ENCODE measurements at regions not wholly inside any gene's neighbourhood (a gene's known extent, or its start where the extent isn't known, plus 50 kb on each side); places are given as distances from the start of the nearest gene placed in this dataset.

DNA sequence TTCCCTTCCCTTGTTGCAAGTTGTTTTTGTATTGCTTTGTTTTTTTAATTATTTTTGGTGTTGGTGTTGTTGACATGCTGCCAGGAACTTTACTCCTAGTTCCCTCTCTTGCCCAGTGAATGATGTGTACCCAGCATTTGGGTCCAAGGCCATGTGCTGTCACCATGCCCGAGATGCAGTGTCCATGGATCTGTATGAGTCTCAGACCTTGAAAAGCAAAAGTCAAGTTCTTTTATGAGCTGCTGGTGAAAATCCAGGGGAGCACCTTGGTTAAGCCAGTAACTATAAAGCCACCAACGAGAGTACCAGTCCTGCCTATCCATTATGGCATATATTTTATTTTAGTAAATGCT is 236.4 kb downstream of the BCL11A start:
- Histone ChIP-seq H3K27ac (ENCODE audit: low read length) (peak overlapping the region; percentile 93), H3K36me3 (replicated peaks; ENCODE audit: low read depth, low read length) (no peaks in the 10 kb centered on the region), H4K20me1 (ENCODE audit: insufficient read depth, low read length) (no peaks in the 10 kb centered on the region), H3K9ac (ENCODE audit: low read length) (peak overlapping the region; percentile 80), H2AFZ (ENCODE audit: low read depth, low read length) (no peak overlapping the region), H3K9me3 (ENCODE audit: insufficient read depth, low read length) (no peaks in the 10 kb centered on the region), H3K4me2 (ENCODE audit: low read length) (peak overlapping the region; percentile 91), H3K4me3 (ENCODE audit: low read length) (peak overlapping the region; percentile 62), H3K79me2 (ENCODE audit: low read length) (no peaks in the 10 kb centered on the region), H3K4me1 (ENCODE audit: low read length) (peaks cover 89% of the 10 kb centered on the region), H3K27me3 (ENCODE audit: low read depth, low read length) (no peaks in the 10 kb centered on the region)
- TF ChIP-seq, protein P1, sequence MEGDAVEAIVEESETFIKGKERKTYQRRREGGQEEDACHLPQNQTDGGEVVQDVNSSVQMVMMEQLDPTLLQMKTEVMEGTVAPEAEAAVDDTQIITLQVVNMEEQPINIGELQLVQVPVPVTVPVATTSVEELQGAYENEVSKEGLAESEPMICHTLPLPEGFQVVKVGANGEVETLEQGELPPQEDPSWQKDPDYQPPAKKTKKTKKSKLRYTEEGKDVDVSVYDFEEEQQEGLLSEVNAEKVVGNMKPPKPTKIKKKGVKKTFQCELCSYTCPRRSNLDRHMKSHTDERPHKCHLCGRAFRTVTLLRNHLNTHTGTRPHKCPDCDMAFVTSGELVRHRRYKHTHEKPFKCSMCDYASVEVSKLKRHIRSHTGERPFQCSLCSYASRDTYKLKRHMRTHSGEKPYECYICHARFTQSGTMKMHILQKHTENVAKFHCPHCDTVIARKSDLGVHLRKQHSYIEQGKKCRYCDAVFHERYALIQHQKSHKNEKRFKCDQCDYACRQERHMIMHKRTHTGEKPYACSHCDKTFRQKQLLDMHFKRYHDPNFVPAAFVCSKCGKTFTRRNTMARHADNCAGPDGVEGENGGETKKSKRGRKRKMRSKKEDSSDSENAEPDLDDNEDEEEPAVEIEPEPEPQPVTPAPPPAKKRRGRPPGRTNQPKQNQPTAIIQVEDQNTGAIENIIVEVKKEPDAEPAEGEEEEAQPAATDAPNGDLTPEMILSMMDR (IDR thresholded peaks at IDR 0.05; ENCODE audit: low read depth, low read length), result no peak
- TF ChIP-seq EZH2phosphoT487 (IDR thresholded peaks at IDR 0.05; ENCODE audit: low read depth), result no peak

DNA sequence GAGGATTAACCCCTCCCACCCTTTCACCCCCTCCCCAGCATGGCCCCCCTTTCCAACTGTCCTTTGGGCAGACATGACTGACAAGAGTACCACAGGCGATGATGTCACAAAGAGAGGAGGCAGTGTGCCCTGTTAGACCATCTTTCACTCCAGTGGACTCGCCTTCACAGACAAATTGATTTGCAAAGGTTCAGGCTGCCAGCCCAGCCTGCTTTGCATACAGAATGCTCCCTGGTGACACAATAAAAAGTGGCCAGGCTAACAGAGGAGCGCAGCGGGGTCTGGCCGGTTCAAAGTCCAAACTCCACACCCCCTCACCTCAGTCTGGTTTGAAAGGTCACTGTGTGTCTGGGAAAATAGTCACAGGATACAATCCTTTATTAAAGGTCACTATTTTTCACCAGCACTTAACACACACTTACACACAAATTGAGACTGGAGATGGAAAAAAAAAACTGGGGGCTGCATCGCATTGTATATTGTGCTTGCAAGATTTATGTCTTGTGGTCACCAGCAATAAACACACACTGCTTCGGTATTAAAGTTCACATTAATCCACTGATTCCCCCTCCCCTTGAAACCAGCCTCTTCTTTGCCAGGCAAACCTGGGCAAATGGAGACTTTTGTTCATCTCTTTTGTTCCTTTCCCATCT is 236.9 kb downstream of the BCL11A start:
- no peak overlapping the region for H3K4me3 ChIP-seq (ENCODE audit: low read length)
- H3K9me3 ChIP-seq (ENCODE audit: insufficient read depth, low read length), result no peaks in the 10 kb centered on the region
- H3K4me1 ChIP-seq (ENCODE audit: low read length), result peaks cover 93% of the 10 kb centered on the region
- no peaks in the 10 kb centered on the region for H3K27me3 ChIP-seq (ENCODE audit: low read depth, low read length)
- H3K9ac ChIP-seq (ENCODE audit: low read length), result peak overlapping the region; percentile 80
- H4K20me1 ChIP-seq (ENCODE audit: insufficient read depth, low read length), result no peaks in the 10 kb centered on the region
- peak overlapping the region; percentile 91 for H3K4me2 ChIP-seq (ENCODE audit: low read length)
- peak overlapping the region; percentile 93 for H3K27ac ChIP-seq (ENCODE audit: low read length)
- no peaks in the 10 kb centered on the region for H3K36me3 ChIP-seq (replicated peaks; ENCODE audit: low read depth, low read length)
- no peak overlapping the region for H2AFZ ChIP-seq (ENCODE audit: low read depth, low read length)
- H3K79me2 ChIP-seq (ENCODE audit: low read length), result no peaks in the 10 kb centered on the region
- TF ChIP-seq, protein P1 (IDR thresholded peaks at IDR 0.05; ENCODE audit: low read depth, low read length), result no peak
- TF ChIP-seq EZH2phosphoT487 (IDR thresholded peaks at IDR 0.05; ENCODE audit: low read depth), result no peak

DNA sequence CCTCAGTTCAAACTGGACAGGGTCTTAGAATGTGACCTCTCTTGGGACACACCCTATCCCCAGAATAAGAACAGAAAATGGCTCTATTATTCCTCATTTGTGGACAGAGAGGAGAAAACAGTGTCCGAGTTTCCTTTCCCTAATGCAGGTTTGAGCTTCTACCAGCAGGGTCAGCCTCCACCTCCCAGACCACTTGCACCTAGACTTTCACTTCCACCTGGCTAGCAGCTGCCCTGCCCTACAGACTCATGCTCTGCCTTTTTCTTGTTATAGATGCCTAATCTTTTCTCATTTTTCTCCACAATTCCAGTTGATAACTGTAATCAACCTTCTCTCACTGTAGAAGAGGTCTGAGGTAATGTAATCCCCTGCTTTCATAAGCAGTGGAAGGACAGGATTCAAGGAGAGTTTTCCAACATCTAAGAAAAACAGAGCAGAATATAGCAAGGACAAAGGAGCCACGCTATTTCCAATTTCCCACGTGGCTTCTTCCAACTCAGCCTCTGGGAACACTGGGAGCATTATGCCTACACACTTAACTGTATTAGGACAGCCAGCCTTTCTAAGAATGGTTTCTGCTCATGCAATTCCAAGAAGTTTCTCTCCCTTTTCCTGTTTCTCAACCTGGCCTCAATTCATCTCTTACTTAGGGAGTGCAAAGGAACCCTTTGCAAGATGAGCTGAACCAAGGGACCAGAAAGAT is 239.8 kb downstream of the BCL11A start:
- H3K27ac ChIP-seq (ENCODE audit: low read length), result peak overlapping the region; percentile 83
- no peak for TF ChIP-seq EZH2phosphoT487 (IDR thresholded peaks at IDR 0.05; ENCODE audit: low read depth)
- TF ChIP-seq, protein P1 (IDR thresholded peaks at IDR 0.05; ENCODE audit: low read depth, low read length), result no peak
- no peaks in the 10 kb centered on the region for H4K20me1 ChIP-seq (ENCODE audit: insufficient read depth, low read length)
- H2AFZ ChIP-seq (ENCODE audit: low read depth, low read length), result no peak overlapping the region
- no peaks in the 10 kb centered on the region for H3K27me3 ChIP-seq (ENCODE audit: low read depth, low read length)
- peak overlapping the region; percentile 9; the same call in 1 of the 2 replicates for H3K4me3 ChIP-seq (ENCODE audit: low read length)
- no peaks in the 10 kb centered on the region for H3K36me3 ChIP-seq (replicated peaks; ENCODE audit: low read depth, low read length)
- no peaks in the 10 kb centered on the region for H3K9me3 ChIP-seq (ENCODE audit: insufficient read depth, low read length)
- peak overlapping the region; percentile 33; the same call in 1 of the 2 replicates for H3K9ac ChIP-seq (ENCODE audit: low read length)
- peaks cover 90% of the 10 kb centered on the region for H3K4me1 ChIP-seq (ENCODE audit: low read length)
- no peaks in the 10 kb centered on the region for H3K79me2 ChIP-seq (ENCODE audit: low read length)
- H3K4me2 ChIP-seq (ENCODE audit: low read length), result peak overlapping the region; percentile 67

DNA sequence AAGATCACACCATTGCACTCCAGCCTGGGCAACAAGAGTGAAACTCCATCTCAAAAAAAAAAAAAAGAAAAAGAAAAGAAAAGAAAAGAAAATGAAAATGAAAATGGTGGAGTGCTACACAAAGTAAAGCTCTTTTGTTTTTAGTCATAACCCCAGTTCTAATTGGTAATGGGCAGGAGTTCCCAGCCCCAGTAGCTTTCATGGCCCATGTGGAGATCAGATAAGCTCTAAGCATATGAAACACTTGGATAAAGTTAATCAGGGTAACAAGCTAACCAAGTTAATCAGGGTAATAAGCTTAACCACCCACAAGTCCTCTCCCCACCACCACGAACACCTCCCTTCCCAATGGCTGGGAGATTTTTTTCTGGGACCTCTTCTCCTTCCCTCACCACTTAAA is 240.8 kb downstream of the BCL11A start:
- Histone ChIP-seq H3K4me3 (ENCODE audit: low read length) (0 out of 2 replicates have a peak overlapping the region, but pooled peaks have one; percentile 9), H3K27ac (ENCODE audit: low read length) (peak overlapping the region; percentile 83), H3K79me2 (ENCODE audit: low read length) (no peaks in the 10 kb centered on the region), H3K4me2 (ENCODE audit: low read length) (peak overlapping the region; percentile 67), H3K9ac (ENCODE audit: low read length) (peak overlapping the region; percentile 33; the same call in 1 of the 2 replicates), H4K20me1 (ENCODE audit: insufficient read depth, low read length) (no peaks in the 10 kb centered on the region), H2AFZ (ENCODE audit: low read depth, low read length) (no peak overlapping the region), H3K4me1 (ENCODE audit: low read length) (peaks cover 82% of the 10 kb centered on the region), H3K9me3 (ENCODE audit: insufficient read depth, low read length) (no peaks in the 10 kb centered on the region), H3K36me3 (replicated peaks; ENCODE audit: low read depth, low read length) (no peaks in the 10 kb centered on the region), H3K27me3 (ENCODE audit: low read depth, low read length) (no peaks in the 10 kb centered on the region)
- TF ChIP-seq EZH2phosphoT487 (IDR thresholded peaks at IDR 0.05; ENCODE audit: low read depth), result no peak
- TF ChIP-seq, protein P1 (IDR thresholded peaks at IDR 0.05; ENCODE audit: low read depth, low read length), result no peak

All from OCI-LY3 (cell line).